Mesenchymal stem cell (in vitro differentiated cells and primary cell): ENCODE measurements at regions not wholly inside any gene's neighbourhood (a gene's known extent, or its start where the extent isn't known, plus 50 kb on each side); places are given as distances from the start of the nearest gene placed in this dataset.

Experiments used
- DNase-seq: peaks from one replicate; pipeline ENCODE4 v3.0.0-alpha.2; 2013
- H2AFZ ChIP-seq: one replicate; pipeline ENCODE4 v1.6.1; 2013; ENCODE audit warnings: low read depth, mild to moderate bottlenecking, control low read depth, inconsistent platforms, low read length, moderate library complexity
- H2AK5ac ChIP-seq: 2 replicates; pipeline ENCODE4 v1.6.1; 2013; ENCODE audit warnings: low read length, moderate library complexity, mild to moderate bottlenecking, inconsistent platforms; ENCODE audit not compliant: severe bottlenecking
- H2BK120ac ChIP-seq: one replicate; pipeline ENCODE4 v1.6.1; 2013; ENCODE audit warnings: low read depth, mild to moderate bottlenecking, inconsistent platforms, low read length, moderate library complexity
- H2BK12ac ChIP-seq, 2 experiments: one replicate each; pipeline ENCODE4 v1.6.1; 2013; ENCODE audit warnings: inconsistent platforms in 2 of 2, low read length in 2 of 2, mild to moderate bottlenecking in 2 of 2, moderate library complexity in 2 of 2, control low read depth in 1 of 2
- H2BK15ac ChIP-seq: one replicate; pipeline ENCODE4 v1.6.1; 2013; ENCODE audit warnings: mild to moderate bottlenecking, low read depth, inconsistent platforms; ENCODE audit not compliant: poor library complexity, severe bottlenecking
- H2BK5ac ChIP-seq: 2 replicates; pipeline ENCODE4 v1.6.1; 2013; ENCODE audit warnings: low read depth, mild to moderate bottlenecking, low read length, control low read depth, inconsistent platforms; ENCODE audit not compliant: poor library complexity, severe bottlenecking
- H3K14ac ChIP-seq, 2 experiments: one replicate each; pipeline ENCODE4 v1.6.1; 2013; ENCODE audit warnings: inconsistent platforms in 2 of 2, low read length in 2 of 2, control low read depth in 1 of 2, mild to moderate bottlenecking in 1 of 2, moderate library complexity in 1 of 2
- H3K18ac ChIP-seq, 2 experiments: one replicate each; pipeline ENCODE4 v1.6.1; 2013; ENCODE audit warnings: inconsistent platforms in 2 of 2, low read length in 2 of 2, control low read depth in 1 of 2, low read depth in 1 of 2, mild to moderate bottlenecking in 1 of 2
- H3K23ac ChIP-seq, 2 experiments: one replicate each; pipeline ENCODE4 v1.6.1; 2013; ENCODE audit warnings: inconsistent platforms in 2 of 2, low read length in 2 of 2, mild to moderate bottlenecking in 2 of 2, moderate library complexity in 2 of 2, control low read depth in 1 of 2
- H3K27ac ChIP-seq: 2 replicates; pipeline ENCODE4 v1.5.1; 2013; ENCODE audit warnings: mild to moderate bottlenecking, moderate library complexity, low read length, control low read depth, inconsistent platforms; ENCODE audit not compliant: poor library complexity, severe bottlenecking
- H3K27me3 ChIP-seq, 2 experiments: 2 replicates each; pipeline versions ENCODE4 v1.6.1 to v1.7.0; 2013; ENCODE audit warnings: low read length in 2 of 2, mild to moderate bottlenecking in 2 of 2, moderate library complexity in 2 of 2, control low read depth in 1 of 2, inconsistent platforms in 1 of 2; ENCODE audit not compliant: control insufficient read depth in 1 of 2, insufficient read depth in 1 of 2
- H3K36me3 ChIP-seq, 2 experiments: 2 replicates each; pipeline versions ENCODE4 v1.6.1 to v1.7.0; 2013; ENCODE audit warnings: low read length in 2 of 2, control low read depth in 1 of 2, inconsistent platforms in 1 of 2, low read depth in 1 of 2, mild to moderate bottlenecking in 1 of 2; ENCODE audit not compliant: insufficient read depth in 2 of 2, control insufficient read depth in 1 of 2
- H3K4ac ChIP-seq, 2 experiments: one replicate each; pipeline ENCODE4 v1.6.1; 2013; ENCODE audit warnings: inconsistent platforms in 2 of 2, low read length in 2 of 2, mild to moderate bottlenecking in 2 of 2, moderate library complexity in 2 of 2, control low read depth in 1 of 2, low read depth in 1 of 2
- H3K4me1 ChIP-seq: 2 replicates; pipeline ENCODE4 v1.6.1; 2013; ENCODE audit warnings: low read depth, low read length, control low read depth; ENCODE audit not compliant: control insufficient read depth, insufficient read depth
- H3K4me2 ChIP-seq: 2 replicates; pipeline ENCODE4 v1.6.1; 2013; ENCODE audit warnings: low read length, mild to moderate bottlenecking, inconsistent platforms; ENCODE audit not compliant: poor library complexity, severe bottlenecking
- H3K4me3 ChIP-seq, 2 experiments: 2 replicates each; pipeline versions ENCODE4 v1.5.1 to v1.7.0; 2013; ENCODE audit warnings: low read length in 2 of 2, mild to moderate bottlenecking in 2 of 2, control low read depth in 1 of 2, low read depth in 1 of 2; ENCODE audit not compliant: insufficient read depth in 1 of 2
- H3K79me1 ChIP-seq: replicated peaks from 2 replicates; pipeline ENCODE4 v1.6.1; 2013; ENCODE audit warnings: mild to moderate bottlenecking, control low read depth, low read length, inconsistent platforms; ENCODE audit not compliant: poor library complexity, severe bottlenecking
- H3K9ac ChIP-seq: 2 replicates; pipeline ENCODE4 v1.7.0; 2013; ENCODE audit warnings: mild to moderate bottlenecking, low read length, moderate library complexity
- H3K9me3 ChIP-seq: 2 replicates; pipeline ENCODE4 v1.7.0; 2013; ENCODE audit warnings: mild to moderate bottlenecking, low read length; ENCODE audit not compliant: control insufficient read depth
- H4K8ac ChIP-seq: one replicate; pipeline ENCODE4 v1.6.1; 2013; ENCODE audit warnings: inconsistent platforms, mild to moderate bottlenecking, low read length, moderate library complexity
- H4K91ac ChIP-seq: one replicate; pipeline ENCODE4 v1.6.1; 2013; ENCODE audit warnings: mild to moderate bottlenecking, low read length, inconsistent platforms
- WGBS: methylation state at CpG from one replicate; pipeline ENCODE4 v1.1.7; 2013; ENCODE audit warnings: mixed read lengths; 5-methylcytosine and 5-hydroxymethylcytosine counted together

- Histone ChIP-seq H2BK12ac (no peak overlapping the region), H4K8ac (no peak overlapping the region), H2AK5ac (no peak overlapping the region), H4K91ac (no peak overlapping the region), H3K4me1 (no peaks in the 10 kb centered on the region), H2AFZ (no peak overlapping the region), H3K9ac (no peak overlapping the region), H3K18ac (no peak overlapping the region), H2BK5ac (no peak overlapping the region), H3K23ac (no peak overlapping the region), H3K27ac (no peak overlapping the region), H3K36me3 (no peaks in the 10 kb centered on the region), H3K79me1 (no peaks in the 10 kb centered on the region), H2BK120ac (no peak overlapping the region), H2BK15ac (no peak overlapping the region), H3K4me3 (no peak overlapping the region), H3K4ac (no peak overlapping the region), H3K9me3 (no peaks in the 10 kb centered on the region), H3K27me3 (no peaks in the 10 kb centered on the region), H3K4me2 (no peak overlapping the region), H3K14ac (no peak overlapping the region)
- peak; percentile 20 for DNase-seq
- WGBS, result 80% methylated on average over 1 of the region's 3 CpGs
Measured at GRCh38 chr15:95522533-95522932, 808.0 kb upstream of the NR2F2 start.

- H3K36me3 ChIP-seq, result no peaks in the 10 kb centered on the region
- H4K91ac ChIP-seq, result no peak overlapping the region
- no peaks in the 10 kb centered on the region for H3K9me3 ChIP-seq
- no peak overlapping the region for H2BK5ac ChIP-seq
- H3K14ac ChIP-seq, result no peak overlapping the region
- no peak for DNase-seq
- no peak overlapping the region for H3K27ac ChIP-seq
- no peaks in the 10 kb centered on the region for H3K4me1 ChIP-seq
- H3K4ac ChIP-seq, result no peak overlapping the region
- H3K79me1 ChIP-seq, result no peaks in the 10 kb centered on the region
- H4K8ac ChIP-seq, result peak overlapping the region; percentile 41
- H3K9ac ChIP-seq, result no peak overlapping the region
- H2AK5ac ChIP-seq, result no peak overlapping the region
- H3K4me2 ChIP-seq, result no peak overlapping the region
- no peak overlapping the region for H3K4me3 ChIP-seq
- no peak overlapping the region for H3K23ac ChIP-seq
- H3K27me3 ChIP-seq, result no peaks in the 10 kb centered on the region
- no peak overlapping the region for H3K18ac ChIP-seq
- H2AFZ ChIP-seq, result no peak overlapping the region
- no peak overlapping the region for H2BK15ac ChIP-seq
- WGBS, result 94% methylated on average over 3 of the region's 3 CpGs
- no peak overlapping the region for H2BK12ac ChIP-seq
- no peak overlapping the region for H2BK120ac ChIP-seq
Measured at GRCh38 chr15:95528920-95529319, 801.6 kb upstream of the NR2F2 start.

- WGBS, result 98% methylated on average over 11 of the region's 11 CpGs
- no peak for DNase-seq
- no peak overlapping the region for H2BK120ac ChIP-seq
- peak overlapping the region; percentile 59 for H4K91ac ChIP-seq
- no peak overlapping the region for H3K4me3 ChIP-seq
- H3K9me3 ChIP-seq, result no peaks in the 10 kb centered on the region
- H3K9ac ChIP-seq, result no peak overlapping the region
- H3K14ac ChIP-seq, result no peak overlapping the region
- no peak overlapping the region for H3K18ac ChIP-seq
- no peak overlapping the region for H2BK5ac ChIP-seq
- no peaks in the 10 kb centered on the region for H3K36me3 ChIP-seq
- no peak overlapping the region for H2AFZ ChIP-seq
- no peak overlapping the region for H3K4me2 ChIP-seq
- H3K4me1 ChIP-seq, result no peaks in the 10 kb centered on the region
- H3K23ac ChIP-seq, result no peak overlapping the region
- H3K27ac ChIP-seq, result no peak overlapping the region
- H2BK12ac ChIP-seq, result no peak overlapping the region
- H4K8ac ChIP-seq, result no peak overlapping the region
- no peak overlapping the region for H2BK15ac ChIP-seq
- no peaks in the 10 kb centered on the region for H3K27me3 ChIP-seq
- no peak overlapping the region for H3K4ac ChIP-seq
- no peak overlapping the region for H2AK5ac ChIP-seq
- no peaks in the 10 kb centered on the region for H3K79me1 ChIP-seq
Measured at GRCh38 chr15:95536638-95537037, 793.9 kb upstream of the NR2F2 start.

DNA sequence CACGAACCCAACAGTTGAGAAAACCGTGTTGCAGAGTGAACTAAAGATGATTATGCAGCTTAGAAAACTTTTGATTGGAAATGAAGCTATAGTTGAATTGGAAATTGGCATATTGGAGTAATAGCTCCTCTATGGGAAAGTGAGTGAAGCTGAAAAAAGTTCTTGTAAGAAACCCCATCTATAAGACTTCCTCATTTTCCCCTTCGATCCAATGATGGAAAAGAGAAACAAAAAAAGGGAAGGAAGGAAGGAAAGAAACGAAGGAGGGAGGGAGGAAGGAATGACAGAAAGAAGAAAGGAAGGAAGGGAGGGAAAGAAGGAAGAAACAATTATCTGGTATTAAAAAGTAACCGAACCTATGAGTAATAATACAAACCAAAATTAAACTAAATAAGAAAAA, 791.8 kb upstream of the NR2F2 start:
- H4K8ac ChIP-seq, result no peak overlapping the region

More for the DNA sequence above, 791.8 kb upstream of the NR2F2 start:
- H3K14ac ChIP-seq, result no peak overlapping the region
- no peaks in the 10 kb centered on the region for H3K4me1 ChIP-seq
- 88% methylated on average over 2 of the region's 5 CpGs for WGBS
- H3K4me3 ChIP-seq, result no peak overlapping the region
- H3K27ac ChIP-seq, result no peak overlapping the region
- H3K9me3 ChIP-seq, result no peaks in the 10 kb centered on the region
- no peaks in the 10 kb centered on the region for H3K79me1 ChIP-seq
- no peak overlapping the region for H3K4me2 ChIP-seq
- H3K23ac ChIP-seq, result no peak overlapping the region
- no peak overlapping the region for H2AK5ac ChIP-seq
- H2BK15ac ChIP-seq, result no peak overlapping the region
- H3K9ac ChIP-seq, result no peak overlapping the region
- no peak overlapping the region for H2BK5ac ChIP-seq
- H3K4ac ChIP-seq, result no peak overlapping the region
- H2BK120ac ChIP-seq, result no peak overlapping the region
- H4K91ac ChIP-seq, result no peak overlapping the region
- H2BK12ac ChIP-seq, result no peak overlapping the region
- H2AFZ ChIP-seq, result no peak overlapping the region
- no peak overlapping the region for H3K18ac ChIP-seq
- no peak for DNase-seq
- H3K27me3 ChIP-seq, result no peaks in the 10 kb centered on the region
- no peaks in the 10 kb centered on the region for H3K36me3 ChIP-seq
